Eye (tissue), 1 donor: ENCODE measurements at regions not wholly inside any gene's neighbourhood (a gene's known extent, or its start where the extent isn't known, plus 50 kb on each side); places are given as distances from the start of the nearest gene placed in this dataset.

Experiments used
- DNase-seq: peaks from one replicate; pipeline ENCODE4 v3.0.0-alpha.2; 2015

GRCh38 chr10:110399106-110399964 lies 94.6 kb upstream of the SMNDC1 start:
- DNase-seq, result peak; percentile 30

GRCh38 chr10:110399965-110400933 lies 95.5 kb upstream of the SMNDC1 start:
- no peak for DNase-seq

GRCh38 chr10:110401401-110402076 lies 96.2 kb upstream of the DUSP5 start:
- DNase-seq, result no peak

GRCh38 chr10:110402077-110402416 lies 95.7 kb upstream of the DUSP5 start:
- no peak for DNase-seq

- no peak for DNase-seq
Measured at GRCh38 chr10:110403593-110403992, 94.1 kb upstream of the DUSP5 start.

GRCh38 chr10:110404413-110404812 lies 93.3 kb upstream of the DUSP5 start:
- DNase-seq, result no peak

GRCh38 chr10:110404825-110405224 lies 92.9 kb upstream of the DUSP5 start:
- DNase-seq, result no peak

- no peak for DNase-seq
Measured at GRCh38 chr10:110405380-110405779, 92.3 kb upstream of the DUSP5 start.

GRCh38 chr10:110407301-110408170 lies 90.2 kb upstream of the DUSP5 start:
- no peak for DNase-seq

GRCh38 chr10:110408203-110408871 lies 89.4 kb upstream of the DUSP5 start:
- DNase-seq, result no peak

GRCh38 chr10:110408943-110409342 lies 88.8 kb upstream of the DUSP5 start:
- DNase-seq, result no peak

- DNase-seq, result no peak
Measured at GRCh38 chr10:110409488-110409887, 88.2 kb upstream of the DUSP5 start.

- DNase-seq, result no peak
Measured at GRCh38 chr10:110409926-110410325, 87.8 kb upstream of the DUSP5 start.

- no peak for DNase-seq
Measured at GRCh38 chr10:110410329-110411046, 87.2 kb upstream of the DUSP5 start.

GRCh38 chr10:110411047-110411410 lies 86.7 kb upstream of the DUSP5 start:
- no peak for DNase-seq

GRCh38 chr10:110413049-110413783 lies 84.5 kb upstream of the DUSP5 start:
- no peak for DNase-seq

GRCh38 chr10:110413903-110414547 lies 83.7 kb upstream of the DUSP5 start:
- DNase-seq, result no peak

GRCh38 chr10:110414548-110415309 lies 83.0 kb upstream of the DUSP5 start:
- no peak for DNase-seq

- no peak for DNase-seq
Measured at GRCh38 chr10:110415809-110416208, 81.9 kb upstream of the DUSP5 start.
